ENCODE measurements at regions not wholly inside any gene's neighbourhood (a gene's known extent, or its start where the extent isn't known, plus 50 kb on each side); places are given as distances from the start of the nearest gene placed in this dataset.

DNA sequence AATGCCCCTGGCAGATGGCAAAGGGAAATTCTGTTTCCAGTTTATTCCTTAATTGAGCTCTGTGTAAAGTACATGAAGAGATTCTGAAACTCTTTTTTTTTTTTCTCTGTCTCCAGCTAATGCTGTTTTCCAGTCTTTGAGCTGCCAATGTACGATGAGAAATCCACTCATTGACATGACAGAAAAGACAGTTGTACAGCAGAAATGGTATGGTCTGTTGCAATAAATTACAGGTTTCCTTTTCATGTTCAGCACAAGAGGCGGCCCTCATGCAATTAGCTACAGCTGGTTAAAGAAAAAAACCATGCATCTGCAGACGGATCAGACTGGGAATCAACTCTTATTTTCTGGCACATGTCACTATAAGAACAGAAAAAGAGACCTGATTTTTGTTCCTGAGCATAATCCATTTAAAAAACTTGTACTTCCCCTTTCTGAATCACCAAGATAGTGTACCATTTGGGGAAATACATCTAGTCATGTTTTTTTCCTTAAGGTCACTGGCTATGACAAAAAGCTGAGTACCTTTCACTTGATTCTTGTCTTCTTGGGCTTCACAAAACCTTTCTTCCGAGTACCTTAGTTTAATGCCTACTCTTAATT, 289.8 kb upstream of the PREP start:
- TF ChIP-seq CTCF (IDR thresholded peaks at IDR 0.05): no peak
- no peak for TF ChIP-seq POLR2A (IDR thresholded peaks at IDR 0.05)
